H1 (cell line): ENCODE measurements at regions not wholly inside any gene's neighbourhood (a gene's known extent, or its start where the extent isn't known, plus 50 kb on each side); places are given as distances from the start of the nearest gene placed in this dataset.

Source experiments
- CTCF ChIA-PET: fragments of 300-600 bp; sonication (Branson Sonifier 250); formaldehyde crosslinking; loops from one replicate; lab custom pipeline; 2021; ENCODE audit not compliant: partially characterized antibody; lab: Charles Lee
- POLR2A ChIA-PET: fragments of 300-600 bp; sonication (Branson Sonifier 250); formaldehyde crosslinking; loops from one replicate; lab custom pipeline; 2021; ENCODE audit warnings: inconsistent platforms; ENCODE audit not compliant: partially characterized antibody; lab: Charles Lee
- DNase-seq, 2 experiments: peaks; one replicate each; pipeline versions ENCODE4 v3.0.0 to v3.0.0-alpha.2; 2010 to 2022; ENCODE audit warnings: low spot score in 2 of 2, low read depth in 1 of 2, mixed read lengths in 1 of 2
- FAIRE-seq: peaks from 2 replicates; lab custom pipeline; 2011; peaks lifted over from hg19 to GRCh38; lab: Jason Lieb, UNC
- H2AFZ ChIP-seq: 2 replicates; pipeline ENCODE4 v1.8.1; 2012; ENCODE audit warnings: low read length, inconsistent platforms
- H2AK5ac ChIP-seq: 2 replicates; pipeline ENCODE4 v1.6.1; 2013; ENCODE audit warnings: low read depth, low read length
- H2BK120ac ChIP-seq: replicated peaks from 2 replicates; pipeline ENCODE3; 2013; ENCODE audit warnings: low read depth, low read length, inconsistent platforms
- H2BK12ac ChIP-seq: 2 replicates; pipeline ENCODE4 v1.6.1; 2013; ENCODE audit warnings: low read depth, low read length
- H2BK15ac ChIP-seq: 2 replicates; pipeline ENCODE4 v1.6.1; 2013; ENCODE audit warnings: low read length
- H2BK20ac ChIP-seq: 2 replicates; pipeline ENCODE4 v1.6.1; 2013; ENCODE audit warnings: low read length
- H2BK5ac ChIP-seq: 2 replicates; pipeline ENCODE4 v1.6.1; 2013; ENCODE audit warnings: low read depth, low read length
- H3K14ac ChIP-seq: 2 replicates; pipeline ENCODE4 v1.6.1; 2013; ENCODE audit warnings: inconsistent platforms; ENCODE audit not compliant: insufficient read length
- H3K18ac ChIP-seq: 2 replicates; pipeline ENCODE4 v1.6.1; 2013; ENCODE audit warnings: low read length; ENCODE audit errors: extremely low read depth
- H3K23ac ChIP-seq: 2 replicates; pipeline ENCODE4 v1.6.1; 2013; ENCODE audit warnings: inconsistent platforms; ENCODE audit not compliant: insufficient read length
- H3K23me2 ChIP-seq: 2 replicates; pipeline ENCODE4 v1.6.1; 2013; ENCODE audit warnings: low read depth, low read length
- H3K27ac ChIP-seq: 2 replicates; pipeline ENCODE4 v1.6.1; 2011; ENCODE audit warnings: low read depth, low read length, inconsistent platforms
- H3K27me3 ChIP-seq, 4 experiments: replicated peaks in 1 of 4; 1 replicate in 1 of 4; 2 replicates in 3 of 4; pipeline versions ENCODE4 v1.6.1 to v1.8.1; 2011 to 2013; ENCODE audit warnings: low read length in 3 of 4, mild to moderate bottlenecking in 3 of 4, inconsistent platforms in 2 of 4, mixed read lengths in 2 of 4, moderate library complexity in 1 of 4; ENCODE audit not compliant: control insufficient read depth in 3 of 4, insufficient read depth in 3 of 4; ENCODE audit errors: extremely low read depth in 1 of 4
- H3K36me3 ChIP-seq, 4 experiments: 2 replicates each; pipeline versions ENCODE4 v1.6.1 to v1.8.1; 2011 to 2013; ENCODE audit warnings: mild to moderate bottlenecking in 4 of 4, low read length in 3 of 4, moderate library complexity in 2 of 4, control low read depth in 1 of 4, inconsistent platforms in 1 of 4; ENCODE audit not compliant: insufficient read depth in 4 of 4, control insufficient read depth in 2 of 4
- H3K4ac ChIP-seq: replicated peaks from 2 replicates; pipeline ENCODE3; 2013; ENCODE audit warnings: low read length, low read depth, mixed read lengths, inconsistent platforms; ENCODE audit not compliant: insufficient read length
- H3K4me1 ChIP-seq, 4 experiments: replicated peaks in 1 of 4; 1 replicate in 1 of 4; 2 replicates in 3 of 4; pipeline versions ENCODE4 v1.6.1 to v1.8.1; 2011 to 2013; ENCODE audit warnings: low read length in 3 of 4, inconsistent platforms in 2 of 4, mixed read lengths in 1 of 4; ENCODE audit not compliant: insufficient read depth in 4 of 4, control insufficient read depth in 3 of 4
- H3K4me2 ChIP-seq, 2 experiments: 2 replicates each; pipeline versions ENCODE4 v1.6.1 to v1.8.1; 2011 to 2013; ENCODE audit warnings: low read depth in 2 of 2, low read length in 2 of 2, control low read depth in 1 of 2, inconsistent platforms in 1 of 2, mild to moderate bottlenecking in 1 of 2; ENCODE audit not compliant: insufficient read depth in 1 of 2
- H3K4me3 ChIP-seq, 4 experiments: fragments of 200-600, 300-600 bp in 1 of 4; sonication (generic), shearing (Covaris generic), sonication (Bioruptor Twin) in 1 of 4; 2 replicates each; pipeline versions ENCODE4 v1.5.1 to v1.8.1; 2011 to 2016; ENCODE audit warnings: low read length in 4 of 4, low read depth in 3 of 4, control low read depth in 2 of 4, inconsistent platforms in 2 of 4, mild to moderate bottlenecking in 2 of 4, mixed read lengths in 1 of 4, moderate library complexity in 1 of 4; ENCODE audit not compliant: insufficient read depth in 2 of 4; ENCODE audit errors: extremely low read depth in 1 of 4
- H3K56ac ChIP-seq: replicated peaks from 2 replicates; pipeline ENCODE3; 2013; ENCODE audit warnings: low read depth, mild to moderate bottlenecking, mixed read lengths, low read length, inconsistent platforms; ENCODE audit not compliant: insufficient read length
- H3K79me1 ChIP-seq: 2 replicates; pipeline ENCODE4 v1.6.1; 2013; ENCODE audit warnings: low read depth, low read length, control low read depth
- H3K79me2 ChIP-seq, 2 experiments: 2 replicates each; pipeline versions ENCODE4 v1.6.1 to v1.8.1; 2012 to 2013; ENCODE audit warnings: low read length in 2 of 2, mild to moderate bottlenecking in 2 of 2, inconsistent platforms in 1 of 2; ENCODE audit not compliant: insufficient read depth in 2 of 2, control insufficient read depth in 1 of 2
- H3K9ac ChIP-seq, 4 experiments: replicated peaks in 1 of 4; 1 replicate in 1 of 4; 2 replicates in 3 of 4; pipeline versions ENCODE4 v1.6.1 to v1.8.1; 2011 to 2013; ENCODE audit warnings: low read depth in 3 of 4, low read length in 3 of 4, control low read depth in 2 of 4, mild to moderate bottlenecking in 2 of 4, moderate library complexity in 2 of 4, inconsistent platforms in 1 of 4; ENCODE audit errors: extremely low read depth in 1 of 4
- H3K9me3 ChIP-seq, 2 experiments: 2 replicates each; pipeline versions ENCODE4 v1.6.1 to v1.8.1; 2012 to 2013; ENCODE audit warnings: mild to moderate bottlenecking in 2 of 2, moderate library complexity in 2 of 2, control low read depth in 1 of 2, inconsistent platforms in 1 of 2, low read depth in 1 of 2, low read length in 1 of 2, mixed read lengths in 1 of 2; ENCODE audit not compliant: insufficient read depth in 2 of 2
- H4K20me1 ChIP-seq, 2 experiments: replicated peaks in 1 of 2; 2 replicates each; pipeline versions ENCODE3 to v1.8.1; 2011 to 2013; ENCODE audit warnings: inconsistent platforms in 2 of 2, low read length in 2 of 2, mild to moderate bottlenecking in 1 of 2; ENCODE audit not compliant: insufficient read depth in 2 of 2, control insufficient read depth in 1 of 2
- H4K5ac ChIP-seq: 2 replicates; pipeline ENCODE4 v1.6.1; 2013; ENCODE audit warnings: low read length, low read depth, mixed read lengths, inconsistent platforms; ENCODE audit not compliant: insufficient read length
- H4K8ac ChIP-seq: 2 replicates; pipeline ENCODE4 v1.8.0; 2013; ENCODE audit warnings: mild to moderate bottlenecking, moderate library complexity, low read length, inconsistent platforms; ENCODE audit not compliant: insufficient read depth; ENCODE audit errors: extremely low read depth
- H4K91ac ChIP-seq: replicated peaks from 2 replicates; pipeline ENCODE3; 2013; ENCODE audit warnings: low read length, mixed read lengths, inconsistent platforms; ENCODE audit not compliant: insufficient read length
- EZH2 ChIP-seq: fragments of 200-600 bp; sonication (generic); IDR thresholded peaks from 2 replicates; pipeline ENCODE4 v1.7.1; 2012; ENCODE audit warnings: low read depth, mild to moderate bottlenecking, moderate library complexity, low read length, inconsistent platforms; ENCODE audit not compliant: severe bottlenecking
- HDAC6 ChIP-seq: IDR thresholded peaks from one replicate; pipeline ENCODE4 v1.7.1; 2012; ENCODE audit warnings: low read depth, mild to moderate bottlenecking, inconsistent platforms, low read length, moderate library complexity
- RAD21 ChIP-seq, 2 experiments: IDR thresholded peaks in 1 of 2; conservative IDR thresholded peaks in 1 of 2; 2 replicates each; pipeline ENCODE4 v1.6.1; 2011; ENCODE audit warnings: low read depth in 2 of 2, low read length in 2 of 2, improper control_type of control experiment in 1 of 2, inconsistent platforms in 1 of 2, mild to moderate bottlenecking in 1 of 2, moderate library complexity in 1 of 2
- WGBS, 2 experiments: shearing (Covaris generic) in 1 of 2; methylation state at CpG; one replicate each; pipeline versions ENCODE4 v1.1.6 to v1.1.7; 2013 to 2015; ENCODE audit warnings: low lambda C conversion rate in 2 of 2, mixed read lengths in 2 of 2, inconsistent platforms in 1 of 2, low coverage in 1 of 2, missing lambda C conversion rate in 1 of 2; ENCODE audit not compliant: insufficient replicate concordance in 2 of 2, insufficient coverage in 1 of 2, insufficient read length in 1 of 2; ENCODE audit errors: extremely low coverage in 1 of 2, missing lambda C conversion rate in 1 of 2; 5-methylcytosine and 5-hydroxymethylcytosine counted together

DNA sequence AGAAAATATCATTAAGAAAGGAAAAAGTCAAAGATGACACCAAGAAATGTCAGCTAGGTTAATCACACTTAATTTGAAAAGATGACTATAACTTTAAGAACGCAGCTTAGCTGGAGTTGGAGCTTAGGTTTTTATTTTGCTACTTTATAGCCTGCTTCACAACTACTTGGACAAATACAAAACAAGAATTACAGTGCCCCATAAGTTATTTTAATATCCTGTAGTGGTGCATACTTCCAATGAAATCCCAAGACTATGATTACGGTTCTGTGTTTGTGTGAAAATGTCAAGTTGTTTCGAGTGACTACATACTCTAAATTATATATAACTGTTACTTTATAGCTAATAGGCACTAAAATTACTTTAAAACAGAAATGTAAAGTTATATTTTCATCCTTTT lies 244.6 kb upstream of the MGMT start:
- no peaks in the 10 kb centered on the region for H3K36me3 ChIP-seq
- no peak overlapping the region for H4K91ac ChIP-seq
- CTCF ChIA-PET: interaction anchor here (0.6 to 1.8 kb wide), 4 partner anchors 8 to 234 kb away, joined by 3 read pairs; no protein-coding TSS in a partner anchor
- H2BK12ac ChIP-seq: no peak overlapping the region
- H3K9ac ChIP-seq: no peak overlapping the region
- H2BK5ac ChIP-seq: no peak overlapping the region
- POLR2A ChIA-PET: no interaction called here
- H4K20me1 ChIP-seq: peaks cover 0 to 3% of the 10 kb centered on the region in 2 experiments
- H3K4me2 ChIP-seq: no peak overlapping the region
- no peak overlapping the region for H2BK120ac ChIP-seq
- no peak overlapping the region for H4K8ac ChIP-seq
- H4K5ac ChIP-seq: no peak overlapping the region
- H3K23me2 ChIP-seq: peaks cover 10% of the 10 kb centered on the region; the same call in 1 of the 2 replicates
- H3K4me3 ChIP-seq: no peak overlapping the region
- H2AK5ac ChIP-seq: no peak overlapping the region
- no peaks in the 10 kb centered on the region for H3K27me3 ChIP-seq
- H3K27ac ChIP-seq: no peak overlapping the region
- H3K79me2 ChIP-seq: no peaks in the 10 kb centered on the region
- no peaks in the 10 kb centered on the region for H3K9me3 ChIP-seq
- H3K23ac ChIP-seq: no peak overlapping the region
- H3K4me1 ChIP-seq: no peaks in the 10 kb centered on the region
- H3K14ac ChIP-seq: no peak overlapping the region
- H3K79me1 ChIP-seq: no peaks in the 10 kb centered on the region
- TF ChIP-seq RAD21 (IDR thresholded peaks at IDR 0.05 in 1 of 2, conservative IDR thresholded peaks at IDR 0.05 in 1 of 2; ENCODE audit: low read depth in 2 of 2, low read length in 2 of 2) (no peak), HDAC6 (no peak), EZH2 (no peak)
- FAIRE-seq: no peak
- H2BK15ac ChIP-seq: no peak overlapping the region
- no peak overlapping the region for H3K4ac ChIP-seq
- H2AFZ ChIP-seq: no peak overlapping the region
- H2BK20ac ChIP-seq: no peak overlapping the region
- no peak overlapping the region for H3K18ac ChIP-seq
- WGBS, 2 experiments: 94% methylated on average over 3 of the region's 3 CpGs; no CpG with 5 or more reads in 1 of the 2 experiments
- H3K56ac ChIP-seq: no peak overlapping the region
- no peak for DNase-seq
